ENCODE measurements at regions not wholly inside any gene's neighbourhood (a gene's known extent, or its start where the extent isn't known, plus 50 kb on each side); places are given as distances from the start of the nearest gene placed in this dataset.
A peak's percentile ranks its signal among the peaks of the same experiment; 100 is the strongest.

GRCh38 chr6:137944793-137945498 lies 77.9 kb downstream of the TNFAIP3 start (continued):
- no peak for TF ChIP-seq ZHX1 (CRISPR knock-in tag; IDR thresholded peaks at IDR 0.05; ENCODE audit: low read depth)
- no peak for TF ChIP-seq FLYWCH1 (CRISPR knock-in tag; IDR thresholded peaks at IDR 0.05)
- peak; percentile 17; the same call in 1 of the 2 replicates for TF ChIP-seq GATAD2A (CRISPR knock-in tag; IDR thresholded peaks at IDR 0.05)
- TF ChIP-seq SIX1 (CRISPR knock-in tag; IDR thresholded peaks at IDR 0.05; ENCODE audit: borderline replicate concordance) = no peak
- TF ChIP-seq ZMYM3 (CRISPR knock-in tag; IDR thresholded peaks at IDR 0.05) = no peak
- TF ChIP-seq FOXA3 (CRISPR knock-in tag; IDR thresholded peaks at IDR 0.05) = peak; percentile 12; the same call in 1 of the 2 replicates
- no peak for TF ChIP-seq YEATS4 (CRISPR knock-in tag; IDR thresholded peaks at IDR 0.05; ENCODE audit: borderline replicate concordance)
- peak; percentile 56; the same call in 1 of the 2 replicates for TF ChIP-seq ZGPAT (CRISPR knock-in tag; IDR thresholded peaks at IDR 0.05)
- TF ChIP-seq ZBTB1 (CRISPR knock-in tag; IDR thresholded peaks at IDR 0.05; ENCODE audit: borderline replicate concordance) = no peak
- no peak for TF ChIP-seq ZNF678 (CRISPR knock-in tag; IDR thresholded peaks at IDR 0.05)
